ENCODE measurements at regions not wholly inside any gene's neighbourhood (a gene's known extent, or its start where the extent isn't known, plus 50 kb on each side); places are given as distances from the start of the nearest gene placed in this dataset.
"Not testable (repeated sequence)": the region's sequence is repeated elsewhere in the genome, so short reads cannot be mapped to it uniquely, and the experiment has no call there.

- DNase-seq (ENCODE audit: low spot score), result no peak
These were observed 394.3 kb upstream of the CHST9 start for GRCh38 chr18:27579364-27579763.

GRCh38 chr18:27577752-27578151 is 392.6 kb upstream of the CHST9 start:
- no peak for DNase-seq (ENCODE audit: low spot score)

GRCh38 chr18:27577265-27577664 is 392.2 kb upstream of the CHST9 start:
- DNase-seq (ENCODE audit: low spot score), result no peak

- DNase-seq (ENCODE audit: low spot score), result no peak
These were observed 382.3 kb upstream of the CHST9 start for GRCh38 chr18:27567434-27567833.

GRCh38 chr18:27564066-27564465 is 379.0 kb upstream of the CHST9 start:
- no peak for DNase-seq (ENCODE audit: low spot score)

- DNase-seq (ENCODE audit: low spot score), result no peak
These were observed 373.5 kb upstream of the CHST9 start for GRCh38 chr18:27558388-27559155.

GRCh38 chr18:27556741-27557140 is 371.6 kb upstream of the CHST9 start:
- no peak for DNase-seq (ENCODE audit: low spot score)

GRCh38 chr18:27549335-27550039 is 364.4 kb upstream of the CHST9 start:
- DNase-seq (ENCODE audit: low spot score), result no peak

GRCh38 chr18:27546991-27547390 is 361.9 kb upstream of the CHST9 start:
- no peak for DNase-seq (ENCODE audit: low spot score)

- no peak for DNase-seq (ENCODE audit: low spot score)
These were observed 359.1 kb upstream of the CHST9 start for GRCh38 chr18:27544206-27544605.

GRCh38 chr18:27541293-27541692 is 356.2 kb upstream of the CHST9 start:
- DNase-seq (ENCODE audit: low spot score), result no peak

GRCh38 chr18:27540111-27540510 is 355.0 kb upstream of the CHST9 start:
- DNase-seq (ENCODE audit: low spot score), result peak; percentile 72

- no peak for DNase-seq (ENCODE audit: low spot score)
These were observed 343.9 kb upstream of the CHST9 start for GRCh38 chr18:27528925-27529521.

GRCh38 chr18:27527856-27528255 is 342.7 kb upstream of the CHST9 start:
- DNase-seq (ENCODE audit: low spot score), result no peak

- no peak for DNase-seq (ENCODE audit: low spot score)
These were observed 335.3 kb upstream of the CHST9 start for GRCh38 chr18:27520401-27520800.

GRCh38 chr18:27510036-27510633 is 325.0 kb upstream of the CHST9 start:
- not testable (repeated sequence) for DNase-seq (ENCODE audit: low spot score)

GRCh38 chr18:27501671-27502070 is 316.6 kb upstream of the CHST9 start:
- no peak for DNase-seq (ENCODE audit: low spot score)

- DNase-seq (ENCODE audit: low spot score), result no peak
These were observed 315.4 kb upstream of the CHST9 start for GRCh38 chr18:27500531-27500930.

- DNase-seq (ENCODE audit: low spot score), result no peak
These were observed 312.1 kb upstream of the CHST9 start for GRCh38 chr18:27497246-27497645.

- no peak for DNase-seq (ENCODE audit: low spot score)
These were observed 308.1 kb upstream of the CHST9 start for GRCh38 chr18:27493182-27493581.

GRCh38 chr18:27491772-27492171 is 306.7 kb upstream of the CHST9 start:
- DNase-seq (ENCODE audit: low spot score), result no peak

- no peak for DNase-seq (ENCODE audit: low spot score)
These were observed 298.2 kb upstream of the CHST9 start for GRCh38 chr18:27483276-27483675.

- no peak for DNase-seq (ENCODE audit: low spot score)
These were observed 293.4 kb upstream of the CHST9 start for GRCh38 chr18:27478459-27478858.
